ENCODE measurements at regions not wholly inside any gene's neighbourhood (a gene's known extent, or its start where the extent isn't known, plus 50 kb on each side); places are given as distances from the start of the nearest gene placed in this dataset.

GRCh38 chr4:124890522-124890921, 178.0 kb upstream of the ANKRD50 start:
- in situ Hi-C loops (cut with MboI; ENCODE audit: low pct_unique_long_range_greater_than_20kb, low sequenced_read_pairs, unreplicated experiment) = no loop called here
- no peak for TF ChIP-seq CTCF (IDR thresholded peaks at IDR 0.05; ENCODE audit: extremely low read depth, insufficient read depth, missing control alignments)
- no peak for DNase-seq (ENCODE audit: low spot score)

- no peak for DNase-seq (ENCODE audit: low spot score)
- in situ Hi-C loops (cut with MboI; ENCODE audit: low pct_unique_long_range_greater_than_20kb, low sequenced_read_pairs, unreplicated experiment) = no loop called here
- TF ChIP-seq CTCF (IDR thresholded peaks at IDR 0.05; ENCODE audit: extremely low read depth, insufficient read depth, missing control alignments) = no peak
Observed at GRCh38 chr4:124887739-124888138, 175.2 kb upstream of the ANKRD50 start.

- in situ Hi-C loops (cut with MboI; ENCODE audit: low pct_unique_long_range_greater_than_20kb, low sequenced_read_pairs, unreplicated experiment) = no loop called here
- TF ChIP-seq CTCF (IDR thresholded peaks at IDR 0.05; ENCODE audit: extremely low read depth, insufficient read depth, missing control alignments) = no peak
- no peak for DNase-seq (ENCODE audit: low spot score)
Observed at GRCh38 chr4:124884316-124884715, 171.8 kb upstream of the ANKRD50 start.

- no peak for TF ChIP-seq CTCF (IDR thresholded peaks at IDR 0.05; ENCODE audit: extremely low read depth, insufficient read depth, missing control alignments)
- no peak for DNase-seq (ENCODE audit: low spot score)
- in situ Hi-C loops (cut with MboI; ENCODE audit: low pct_unique_long_range_greater_than_20kb, low sequenced_read_pairs, unreplicated experiment) = no loop called here
Observed at GRCh38 chr4:124883632-124884031, 171.1 kb upstream of the ANKRD50 start.

GRCh38 chr4:124879195-124879594, 166.7 kb upstream of the ANKRD50 start:
- in situ Hi-C loops (cut with MboI; ENCODE audit: low pct_unique_long_range_greater_than_20kb, low sequenced_read_pairs, unreplicated experiment) = no loop called here
- no peak for DNase-seq (ENCODE audit: low spot score)
- no peak for TF ChIP-seq CTCF (IDR thresholded peaks at IDR 0.05; ENCODE audit: extremely low read depth, insufficient read depth, missing control alignments)

GRCh38 chr4:124874172-124874450, 161.6 kb upstream of the ANKRD50 start:
- TF ChIP-seq CTCF (IDR thresholded peaks at IDR 0.05; ENCODE audit: extremely low read depth, insufficient read depth, missing control alignments) = no peak
- DNase-seq (ENCODE audit: low spot score) = no peak
- in situ Hi-C loops (cut with MboI; ENCODE audit: low pct_unique_long_range_greater_than_20kb, low sequenced_read_pairs, unreplicated experiment) = no loop called here
